CD14-positive monocyte (primary cell): ENCODE measurements at regions not wholly inside any gene's neighbourhood (a gene's known extent, or its start where the extent isn't known, plus 50 kb on each side); places are given as distances from the start of the nearest gene placed in this dataset.

ENCODE experiments used
- DNase-seq, 3 donors: peaks; one replicate each; pipeline ENCODE4 v3.0.0-alpha.2; 2011 to 2022
- H2AFZ ChIP-seq: 2 replicates; pipeline ENCODE4 v1.6.0; 2012; ENCODE audit warnings: mild to moderate bottlenecking, low read depth, low read length, inconsistent platforms; ENCODE audit not compliant: insufficient read depth, poor library complexity, severe bottlenecking
- H3K27ac ChIP-seq, 2 donors: 1 replicate in 1 of 2; 2 replicates in 1 of 2; pipeline ENCODE4 v1.5.1; 2012 to 2013; ENCODE audit warnings: low read length in 2 of 2, control low read depth in 1 of 2, inconsistent platforms in 1 of 2, low read depth in 1 of 2, mild to moderate bottlenecking in 1 of 2
- H3K27me3 ChIP-seq, 2 donors: one replicate each; pipeline versions ENCODE4 v1.6.0 to v1.6.1; 2011 to 2013; ENCODE audit warnings: low read length in 2 of 2; ENCODE audit not compliant: control insufficient read depth in 2 of 2, insufficient read depth in 2 of 2
- H3K36me3 ChIP-seq, 2 donors: replicated peaks in 1 of 2; 1 replicate in 1 of 2; 2 replicates in 1 of 2; pipeline versions ENCODE4 v1.5.1 to v1.6.1; 2012 to 2013; ENCODE audit warnings: low read length in 2 of 2, control low read depth in 1 of 2, inconsistent platforms in 1 of 2, mild to moderate bottlenecking in 1 of 2; ENCODE audit not compliant: insufficient read depth in 2 of 2, control insufficient read depth in 1 of 2
- H3K4me1 ChIP-seq, 2 donors: 1 replicate in 1 of 2; 2 replicates in 1 of 2; pipeline versions ENCODE4 v1.5.1 to v1.6.1; 2012 to 2013; ENCODE audit warnings: low read length in 2 of 2, control low read depth in 1 of 2, inconsistent platforms in 1 of 2, mild to moderate bottlenecking in 1 of 2, moderate library complexity in 1 of 2; ENCODE audit not compliant: insufficient read depth in 2 of 2, control insufficient read depth in 1 of 2
- H3K4me2 ChIP-seq: replicated peaks from 2 replicates; pipeline ENCODE3; 2012; ENCODE audit warnings: low read length, moderate library complexity, mild to moderate bottlenecking; ENCODE audit not compliant: poor library complexity, severe bottlenecking; ENCODE audit errors: extremely low read depth
- H3K4me3 ChIP-seq, 3 experiments: fragments of 200-600 bp in 1 of 3; sonication (generic) in 1 of 3; replicated peaks in 1 of 3; 1 replicate in 2 of 3; 2 replicates in 1 of 3; pipeline ENCODE4 v1.5.1; 2011 to 2013; ENCODE audit warnings: low read length in 3 of 3, mild to moderate bottlenecking in 3 of 3, control low read depth in 2 of 3, low read depth in 2 of 3, inconsistent platforms in 1 of 3, moderate library complexity in 1 of 3
- H3K79me2 ChIP-seq: 2 replicates; pipeline ENCODE4 v1.6.0; 2012; ENCODE audit warnings: mild to moderate bottlenecking, control low read depth, inconsistent platforms, low read length, moderate library complexity; ENCODE audit not compliant: insufficient read depth
- H3K9ac ChIP-seq: 2 replicates; pipeline ENCODE4 v1.6.0; 2017; ENCODE audit warnings: low read length, mild to moderate bottlenecking; ENCODE audit not compliant: insufficient read depth, poor library complexity, severe bottlenecking
- H3K9me3 ChIP-seq, 2 donors: replicated peaks in 1 of 2; 1 replicate in 1 of 2; 2 replicates in 1 of 2; pipeline versions ENCODE4 v1.5.1 to v1.6.1; 2012 to 2013; ENCODE audit warnings: low read length in 2 of 2, control low read depth in 1 of 2; ENCODE audit not compliant: control insufficient read depth in 1 of 2, insufficient read depth in 1 of 2
- H4K20me1 ChIP-seq: 2 replicates; pipeline ENCODE4 v1.6.0; 2012; ENCODE audit warnings: mild to moderate bottlenecking, low read length, control low read depth, moderate library complexity; ENCODE audit not compliant: insufficient read depth
- H3K27ac Mint-ChIP-seq, 7 donors: one replicate each; pipeline ENCODE4 v1.8.0; 2020; ENCODE audit warnings: mild to moderate bottlenecking in 7 of 7, mixed read lengths in 7 of 7, moderate library complexity in 6 of 7, inconsistent platforms in 2 of 7
- H3K27me3 Mint-ChIP-seq, 3 donors: one replicate each; pipeline ENCODE4 v1.8.0; 2021 to 2022; ENCODE audit warnings: low read depth in 3 of 3, mild to moderate bottlenecking in 3 of 3, mixed read lengths in 3 of 3, moderate library complexity in 3 of 3, inconsistent platforms in 1 of 3
- H3K36me3 Mint-ChIP-seq, 2 donors: one replicate each; pipeline ENCODE4 v1.8.0; 2020; ENCODE audit warnings: mixed read lengths in 2 of 2, inconsistent platforms in 1 of 2, mild to moderate bottlenecking in 1 of 2
- H3K4me1 Mint-ChIP-seq: one replicate; pipeline ENCODE4 v1.8.0; 2020; ENCODE audit warnings: mild to moderate bottlenecking, mixed read lengths
- H3K4me3 Mint-ChIP-seq, 2 donors: one replicate each; pipeline ENCODE4 v1.8.0; 2020; ENCODE audit warnings: mild to moderate bottlenecking in 2 of 2, mixed read lengths in 2 of 2, moderate library complexity in 1 of 2
- H3K9me3 Mint-ChIP-seq, 7 donors: one replicate each; pipeline ENCODE4 v1.8.0; 2020 to 2022; ENCODE audit warnings: mixed read lengths in 7 of 7, mild to moderate bottlenecking in 6 of 7, moderate library complexity in 6 of 7, inconsistent platforms in 2 of 7
- CTCF ChIP-seq: fragments of 200-600 bp; IDR thresholded peaks from one replicate; pipeline ENCODE4 v1.8.0; 2022; ENCODE audit warnings: antibody characterized with exemption, mild to moderate bottlenecking
- WGBS: methylation state at CpG from one replicate; pipeline ENCODE4 v1.1.5; 2013; ENCODE audit warnings: missing lambda C conversion rate; ENCODE audit not compliant: insufficient coverage; 5-methylcytosine and 5-hydroxymethylcytosine counted together
- intact Hi-C, 2 donors: fragments of 100-400 bp; cut with micrococcal nuclease; formaldehyde crosslinking; loops; one replicate each; pipeline versions ENCODE4 v1.15.0 to v1.15.1; 2023

- Histone ChIP-seq H3K36me3 (no peaks in the 10 kb centered on the region), H3K79me2 (no peaks in the 10 kb centered on the region), H3K27ac (no peak overlapping the region), H3K9ac (no peak overlapping the region), H4K20me1 (no peaks in the 10 kb centered on the region), H3K27me3 (no peaks in the 10 kb centered on the region), H3K4me2 (no peak overlapping the region), H3K4me3 (no peak overlapping the region), H3K9me3 (no peaks in the 10 kb centered on the region), H2AFZ (no peak overlapping the region), H3K4me1 (no peaks in the 10 kb centered on the region)
- intact Hi-C loops: no loop called here
- Mint-ChIP-seq H3K36me3 (no peaks in the 10 kb centered on the region), H3K4me1 (no peaks in the 10 kb centered on the region), H3K27ac (no peak overlapping the region), H3K9me3 (peaks cover 0 to 3% (median 0%) of the 10 kb centered on the region in 7 donors), H3K27me3 (peaks cover 0 to 3% (median 0%) of the 10 kb centered on the region in 3 donors), H3K4me3 (no peak overlapping the region)
- no CpG with 5 or more reads among the region's 2 CpGs for WGBS
- DNase-seq: no peak
- no peak for TF ChIP-seq CTCF
These were observed 1664.8 kb downstream of the RPA4 start for GRCh38 chrX:98548519-98548918.

GRCh38 chrX:98568795-98569194, 1685.1 kb downstream of the RPA4 start:
- H3K9me3 Mint-ChIP-seq: peaks cover 0 to 3% (median 2%) of the 10 kb centered on the region in 7 donors

More at GRCh38 chrX:98568795-98569194, 1685.1 kb downstream of the RPA4 start:
- no peaks in the 10 kb centered on the region for H3K79me2 ChIP-seq
- Mint-ChIP-seq H3K36me3 (no peaks in the 10 kb centered on the region), H3K4me3 (no peak overlapping the region), H3K27me3 (no peaks in the 10 kb centered on the region), H3K4me1 (no peaks in the 10 kb centered on the region), H3K27ac (no peak overlapping the region)
- TF ChIP-seq CTCF: no peak
- no peak overlapping the region for H3K27ac ChIP-seq
- H4K20me1 ChIP-seq: no peaks in the 10 kb centered on the region
- no peaks in the 10 kb centered on the region for H3K36me3 ChIP-seq
- H2AFZ ChIP-seq: no peak overlapping the region
- no peak overlapping the region for H3K4me2 ChIP-seq
- intact Hi-C loops: no loop called here
- no peaks in the 10 kb centered on the region for H3K4me1 ChIP-seq
- no peaks in the 10 kb centered on the region for H3K27me3 ChIP-seq
- H3K9me3 ChIP-seq: no peaks in the 10 kb centered on the region
- H3K4me3 ChIP-seq: no peak overlapping the region
- no peak overlapping the region for H3K9ac ChIP-seq
- no peak for DNase-seq
- no CpG with 5 or more reads among the region's 2 CpGs for WGBS
